ENCODE measurements at regions not wholly inside any gene's neighbourhood (a gene's known extent, or its start where the extent isn't known, plus 50 kb on each side); places are given as distances from the start of the nearest gene placed in this dataset.
"Not testable (repeated sequence)": the region's sequence is repeated elsewhere in the genome, so short reads cannot be mapped to it uniquely, and the experiment has no call there.

DNA sequence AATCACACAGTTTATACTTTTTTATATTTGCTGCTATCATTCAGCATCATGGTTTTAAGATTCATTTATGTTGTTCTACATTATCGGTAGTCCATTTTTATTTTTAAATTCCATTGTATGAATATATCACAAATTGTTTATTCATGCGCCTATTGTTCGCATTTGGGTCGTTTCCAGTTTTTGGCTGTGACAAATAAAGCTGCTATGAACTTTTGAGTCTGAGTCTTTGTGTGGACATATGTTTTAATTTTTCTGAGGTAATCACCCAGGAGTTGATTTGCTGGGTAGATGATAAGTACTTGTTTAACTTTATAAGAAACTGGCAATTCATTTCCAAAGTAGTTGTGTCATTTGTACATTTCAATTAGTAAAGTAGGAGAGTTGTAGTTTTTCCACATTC, 74.2 kb upstream of the CSNK1A1L start:
- Histone ChIP-seq H3K4me3 (ENCODE audit: low read depth, low read length) (no peak overlapping the region), H3K27me3 (replicated peaks) (no peaks in the 10 kb centered on the region), H3K27ac (no peak overlapping the region), H3K36me3 (replicated peaks) (no peaks in the 10 kb centered on the region)
- no peak for DNase-seq
- TF ChIP-seq, protein P1, sequence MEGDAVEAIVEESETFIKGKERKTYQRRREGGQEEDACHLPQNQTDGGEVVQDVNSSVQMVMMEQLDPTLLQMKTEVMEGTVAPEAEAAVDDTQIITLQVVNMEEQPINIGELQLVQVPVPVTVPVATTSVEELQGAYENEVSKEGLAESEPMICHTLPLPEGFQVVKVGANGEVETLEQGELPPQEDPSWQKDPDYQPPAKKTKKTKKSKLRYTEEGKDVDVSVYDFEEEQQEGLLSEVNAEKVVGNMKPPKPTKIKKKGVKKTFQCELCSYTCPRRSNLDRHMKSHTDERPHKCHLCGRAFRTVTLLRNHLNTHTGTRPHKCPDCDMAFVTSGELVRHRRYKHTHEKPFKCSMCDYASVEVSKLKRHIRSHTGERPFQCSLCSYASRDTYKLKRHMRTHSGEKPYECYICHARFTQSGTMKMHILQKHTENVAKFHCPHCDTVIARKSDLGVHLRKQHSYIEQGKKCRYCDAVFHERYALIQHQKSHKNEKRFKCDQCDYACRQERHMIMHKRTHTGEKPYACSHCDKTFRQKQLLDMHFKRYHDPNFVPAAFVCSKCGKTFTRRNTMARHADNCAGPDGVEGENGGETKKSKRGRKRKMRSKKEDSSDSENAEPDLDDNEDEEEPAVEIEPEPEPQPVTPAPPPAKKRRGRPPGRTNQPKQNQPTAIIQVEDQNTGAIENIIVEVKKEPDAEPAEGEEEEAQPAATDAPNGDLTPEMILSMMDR (IDR thresholded peaks at IDR 0.05; ENCODE audit: low read depth, low read length, missing control alignments) = no peak
- in situ Hi-C loops (cut with HindIII; ENCODE audit: low pct_ligation_motif_present, low sequenced_read_pairs) = no loop called here

DNA sequence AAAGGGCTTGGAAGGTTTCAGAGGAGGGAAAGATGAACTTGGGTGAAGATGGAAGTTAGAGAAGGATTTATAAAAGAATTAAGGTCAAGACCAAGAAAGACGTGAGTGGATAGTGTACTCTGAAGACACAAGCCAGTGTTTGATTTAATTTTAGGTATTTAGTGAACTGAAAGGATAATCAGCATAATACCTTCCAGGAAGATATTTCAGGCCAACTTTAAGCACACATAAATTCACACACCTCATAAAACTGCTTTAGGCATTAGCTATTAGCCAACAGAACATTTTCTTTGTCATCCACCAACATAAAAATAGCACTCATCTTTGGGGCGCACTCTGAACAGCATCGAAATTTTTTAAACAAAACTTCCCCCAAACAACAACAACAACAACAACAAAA, 71.7 kb upstream of the CSNK1A1L start:
- no peak overlapping the region for H3K4me3 ChIP-seq (ENCODE audit: low read depth, low read length)
- DNase-seq = no peak
- in situ Hi-C loops (cut with HindIII; ENCODE audit: low pct_ligation_motif_present, low sequenced_read_pairs) = no loop called here
- no peaks in the 10 kb centered on the region for H3K27me3 ChIP-seq (replicated peaks)
- no peaks in the 10 kb centered on the region for H3K36me3 ChIP-seq (replicated peaks)
- TF ChIP-seq, protein P1 (IDR thresholded peaks at IDR 0.05; ENCODE audit: low read depth, low read length, missing control alignments) = no peak
- H3K27ac ChIP-seq = no peak overlapping the region

DNA sequence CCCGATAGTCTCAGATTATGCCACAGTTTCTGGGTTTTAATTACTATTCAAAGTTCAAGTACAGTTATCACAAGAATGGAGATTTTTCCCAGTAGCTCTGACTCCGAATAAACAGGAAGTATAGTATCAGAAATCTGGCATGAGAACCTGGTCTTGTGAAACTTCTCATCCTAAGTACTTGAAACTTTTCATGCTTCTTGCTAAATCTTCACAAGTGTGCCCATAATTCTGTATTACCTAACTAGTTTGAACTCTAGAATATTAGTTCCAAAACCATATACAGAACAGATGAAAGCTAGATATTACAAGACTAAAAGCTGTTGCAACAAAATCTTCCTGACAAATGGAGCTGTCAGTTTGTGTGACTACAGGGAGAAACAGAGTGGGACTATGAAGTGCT, 70.5 kb upstream of the CSNK1A1L start:
- H3K27me3 ChIP-seq (replicated peaks) = no peaks in the 10 kb centered on the region
- no peaks in the 10 kb centered on the region for H3K36me3 ChIP-seq (replicated peaks)
- peak; percentile 46 for DNase-seq
- in situ Hi-C loops (cut with HindIII; ENCODE audit: low pct_ligation_motif_present, low sequenced_read_pairs) = no loop called here
- peak overlapping the region; percentile 57 for H3K27ac ChIP-seq
- H3K4me3 ChIP-seq (ENCODE audit: low read depth, low read length) = no peak overlapping the region
- TF ChIP-seq, protein P1 (IDR thresholded peaks at IDR 0.05; ENCODE audit: low read depth, low read length, missing control alignments) = no peak

DNA sequence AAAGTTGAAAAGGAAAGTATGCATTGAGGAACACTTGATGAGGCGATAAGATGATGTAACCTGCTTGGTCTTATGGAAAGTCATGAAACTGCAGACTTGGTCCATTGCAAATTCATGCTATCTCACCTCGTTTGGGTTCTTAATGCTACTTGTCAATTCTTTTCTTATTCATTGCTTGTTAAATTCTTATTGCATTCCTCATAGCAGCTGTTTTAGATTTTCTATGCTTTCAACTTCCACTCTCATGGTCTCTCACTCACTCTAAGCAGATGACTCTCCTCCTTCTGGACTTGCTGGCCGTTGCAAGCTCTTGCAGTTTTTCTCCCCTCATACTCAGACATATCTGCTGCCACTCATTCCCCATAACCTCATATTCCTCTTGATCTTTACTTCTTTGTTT, 67.8 kb upstream of the CSNK1A1L start:
- in situ Hi-C loops (cut with HindIII; ENCODE audit: low pct_ligation_motif_present, low sequenced_read_pairs) = no loop called here
- H3K27me3 ChIP-seq (replicated peaks) = no peaks in the 10 kb centered on the region
- TF ChIP-seq, protein P1 (IDR thresholded peaks at IDR 0.05; ENCODE audit: low read depth, low read length, missing control alignments) = no peak
- no peak overlapping the region for H3K4me3 ChIP-seq (ENCODE audit: low read depth, low read length)
- H3K36me3 ChIP-seq (replicated peaks) = no peaks in the 10 kb centered on the region
- peak overlapping the region; percentile 8 for H3K27ac ChIP-seq
- peak; percentile 34 for DNase-seq

DNA sequence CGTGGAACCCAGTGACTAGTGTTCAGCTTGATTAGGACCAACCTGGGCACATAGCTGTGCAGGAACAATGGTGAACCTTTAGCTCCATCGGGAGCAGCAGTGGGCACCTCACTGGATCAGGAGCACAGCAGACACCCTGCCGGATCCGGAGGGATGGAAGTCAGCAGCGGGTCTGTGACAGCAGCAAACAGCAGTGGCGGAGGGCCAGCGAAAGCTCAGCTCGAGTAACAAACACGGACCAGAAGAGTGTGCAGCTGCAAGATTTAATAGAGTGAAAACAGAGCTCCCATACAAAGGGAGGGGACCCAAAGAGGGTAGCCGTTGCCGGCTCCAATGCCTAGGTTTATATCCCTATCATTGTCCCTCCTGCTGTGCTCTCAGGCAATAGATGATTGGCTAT, 66.8 kb upstream of the CSNK1A1L start:
- H3K27me3 ChIP-seq (replicated peaks); H3K4me3 ChIP-seq (ENCODE audit: low read depth, low read length); in situ Hi-C loops (cut with HindIII; ENCODE audit: low pct_ligation_motif_present, low sequenced_read_pairs); H3K27ac ChIP-seq; DNase-seq; H3K36me3 ChIP-seq (replicated peaks): not testable (repeated sequence)

DNA sequence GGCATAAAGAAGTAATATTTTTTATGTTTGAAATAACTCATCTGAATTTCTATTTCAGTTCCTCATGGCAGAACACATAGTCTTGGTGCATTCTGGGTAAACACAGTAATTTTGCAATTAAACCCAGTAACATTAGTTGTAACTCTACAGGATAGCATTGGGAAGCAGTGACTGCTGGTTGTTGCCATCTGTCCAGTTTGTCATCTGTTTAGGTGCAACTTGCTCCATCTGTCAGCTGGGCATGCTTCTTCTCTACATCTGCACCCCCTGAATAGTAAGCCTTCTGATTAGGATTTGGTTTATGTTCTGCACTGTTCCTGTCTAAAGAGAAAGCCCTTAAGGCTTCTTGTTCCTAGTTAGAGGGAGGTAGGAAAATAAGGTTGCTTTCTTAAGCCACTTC, 63.5 kb upstream of the CSNK1A1L start:
- H3K4me3 ChIP-seq (ENCODE audit: low read depth, low read length) = no peak overlapping the region
- TF ChIP-seq, protein P1 (IDR thresholded peaks at IDR 0.05; ENCODE audit: low read depth, low read length, missing control alignments) = no peak
- H3K36me3 ChIP-seq (replicated peaks) = no peaks in the 10 kb centered on the region
- in situ Hi-C loops (cut with HindIII; ENCODE audit: low pct_ligation_motif_present, low sequenced_read_pairs) = no loop called here
- no peak overlapping the region for H3K27ac ChIP-seq
- H3K27me3 ChIP-seq (replicated peaks) = no peaks in the 10 kb centered on the region
- DNase-seq = no peak

Data from brain microvascular endothelial cell (primary cell).